Smooth muscle cell of the brain vasculature (primary cell): ENCODE measurements at regions not wholly inside any gene's neighbourhood (a gene's known extent, or its start where the extent isn't known, plus 50 kb on each side); places are given as distances from the start of the nearest gene placed in this dataset.
A peak's percentile ranks its signal among the peaks of the same experiment; 100 is the strongest.

ENCODE experiments used
- DNase-seq: peaks from one replicate; pipeline ENCODE4 v3.0.0-alpha.2; 2012; ENCODE audit warnings: low read depth, low spot score

GRCh38 chr3:41143421-41144031, 55.8 kb upstream of the CTNNB1 start:
- no peak for DNase-seq

DNA sequence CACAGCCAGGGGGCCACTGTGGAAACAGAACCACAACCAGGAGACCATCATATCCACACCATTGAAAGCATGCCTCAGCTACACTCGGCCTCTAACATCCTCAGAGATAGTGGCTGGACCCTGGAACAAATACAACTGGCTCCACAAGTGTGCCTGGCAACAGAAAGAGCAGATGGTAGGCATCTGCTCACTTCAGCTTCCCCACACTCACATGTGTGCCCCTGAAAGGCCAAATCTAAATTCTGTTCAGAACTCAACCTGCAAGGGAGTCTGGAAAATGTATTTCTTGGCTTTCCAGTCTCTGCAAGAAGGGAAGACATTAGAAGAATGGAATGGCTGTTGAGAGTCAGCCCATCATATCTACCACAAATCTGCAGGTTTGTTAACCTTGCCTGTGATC, 54.7 kb upstream of the CTNNB1 start:
- DNase-seq: no peak

- no peak for DNase-seq
These were observed 50.8 kb upstream of the CTNNB1 start for GRCh38 chr3:41148478-41148877.

- DNase-seq: peak; percentile 9
These were observed 50.4 kb upstream of the CTNNB1 start for GRCh38 chr3:41148901-41149300.
